ENCODE measurements at regions not wholly inside any gene's neighbourhood (a gene's known extent, or its start where the extent isn't known, plus 50 kb on each side); places are given as distances from the start of the nearest gene placed in this dataset.
A peak's percentile ranks its signal among the peaks of the same experiment; 100 is the strongest.

GRCh38 chr10:111275091-111275490 lies 198.3 kb downstream of the ADRA2A start:
- no peaks in the 10 kb centered on the region for H3K36me3 ChIP-seq
- TF ChIP-seq CTCF (IDR thresholded peaks at IDR 0.05 in 8 of 11, conservative IDR thresholded peaks at IDR 0.05 in 3 of 11) (no peak), POLR2A (IDR thresholded peaks at IDR 0.05) (no peak), POLR2AphosphoS5 (IDR thresholded peaks at IDR 0.05) (no peak)
- no peaks in the 10 kb centered on the region for H3K9me3 ChIP-seq
- 39 to 63% (median 46%) methylated on average over 1 of the region's 1 CpG for WGBS, 5 donors
- H3K27me3 ChIP-seq (replicated peaks in 1 of 7): peaks cover 0 to 5% (median 0%) of the 10 kb centered on the region in 7 donors
- intact Hi-C loops (cut with DNase I; ENCODE audit: low total_unique reads): no loop called here
- H3K27ac ChIP-seq: no peak overlapping the region
- H3K4me3 ChIP-seq: no peak overlapping the region
- H3K4me1 ChIP-seq: no peaks in the 10 kb centered on the region
- DNase-seq: no peak

GRCh38 chr10:111277661-111278060 lies 200.8 kb downstream of the ADRA2A start:
- Histone ChIP-seq H3K9me3 (no peaks in the 10 kb centered on the region), H3K27ac (no peak overlapping the region), H3K27me3 (replicated peaks in 1 of 7) (peaks cover 0 to 8% (median 0%) of the 10 kb centered on the region in 7 donors), H3K4me3 (no peak overlapping the region), H3K36me3 (no peaks in the 10 kb centered on the region), H3K4me1 (no peaks in the 10 kb centered on the region)
- intact Hi-C loops (cut with DNase I; ENCODE audit: low total_unique reads): no loop called here
- TF ChIP-seq CTCF (IDR thresholded peaks at IDR 0.05 in 8 of 11, conservative IDR thresholded peaks at IDR 0.05 in 3 of 11) (no peak), POLR2A (IDR thresholded peaks at IDR 0.05) (no peak), POLR2AphosphoS5 (IDR thresholded peaks at IDR 0.05) (no peak)
- WGBS, 5 donors: 60 to 82% (median 77%) methylated on average over 6 of the region's 6 CpGs
- DNase-seq: no peak

- H3K36me3 ChIP-seq: no peaks in the 10 kb centered on the region
- H3K4me1 ChIP-seq: no peaks in the 10 kb centered on the region
- peaks cover 0 to 4% (median 0%) of the 10 kb centered on the region in 7 donors for H3K27me3 ChIP-seq (replicated peaks in 1 of 7)
- H3K9me3 ChIP-seq: no peaks in the 10 kb centered on the region
- intact Hi-C loops (cut with DNase I; ENCODE audit: low total_unique reads): no loop called here
- no peak overlapping the region for H3K27ac ChIP-seq
- H3K4me3 ChIP-seq: no peak overlapping the region
- DNase-seq: no peak
- no peak for TF ChIP-seq POLR2A (IDR thresholded peaks at IDR 0.05)
- no peak for TF ChIP-seq POLR2AphosphoS5 (IDR thresholded peaks at IDR 0.05)
- WGBS, 5 donors: 83 to 90% (median 87%) methylated on average over 3 of the region's 3 CpGs
Measured at GRCh38 chr10:111278266-111278665, 201.4 kb downstream of the ADRA2A start.

GRCh38 chr10:111281516-111281915 lies 204.7 kb downstream of the ADRA2A start:
- no peak for DNase-seq

More at GRCh38 chr10:111281516-111281915, 204.7 kb downstream of the ADRA2A start:
- H3K27me3 ChIP-seq (replicated peaks in 1 of 7): peaks cover 0 to 3% (median 0%) of the 10 kb centered on the region in 7 donors
- no peaks in the 10 kb centered on the region for H3K36me3 ChIP-seq
- H3K4me1 ChIP-seq: no peaks in the 10 kb centered on the region
- no peak overlapping the region for H3K27ac ChIP-seq
- TF ChIP-seq POLR2AphosphoS5 (IDR thresholded peaks at IDR 0.05) (no peak), CTCF (IDR thresholded peaks at IDR 0.05 in 8 of 11, conservative IDR thresholded peaks at IDR 0.05 in 3 of 11) (peak in 4 of 11 experiments; percentile 26 to 35 (median 31)), POLR2A (IDR thresholded peaks at IDR 0.05) (no peak)
- WGBS, 5 donors: 15 to 28% (median 25%) methylated on average over 4 of the region's 4 CpGs
- H3K4me3 ChIP-seq: no peak overlapping the region
- no peaks in the 10 kb centered on the region for H3K9me3 ChIP-seq
- intact Hi-C loops (cut with DNase I; ENCODE audit: low total_unique reads): no loop called here

All from spleen (tissue), 11 donors.